B cell (primary cell): ENCODE measurements at regions not wholly inside any gene's neighbourhood (a gene's known extent, or its start where the extent isn't known, plus 50 kb on each side); places are given as distances from the start of the nearest gene placed in this dataset.
"Not testable (repeated sequence)": the region's sequence is repeated elsewhere in the genome, so short reads cannot be mapped to it uniquely, and the experiment has no call there.

Source experiments
- ATAC-seq: fragments of 200-7000 bp; cut with Tn5 transposase; one replicate; pipeline ENCODE4 v1.10.0; 2021; ENCODE audit warnings: low read depth, mild to moderate bottlenecking, moderate number of reproducible peaks, moderate library complexity
- CTCF ChIA-PET: fragments of 350-600 bp; sonication (Branson Sonifier 250); formaldehyde crosslinking; loops from one replicate; lab custom pipeline; 2021; ENCODE audit warnings: antibody characterized with exemption, inconsistent platforms; lab: Charles Lee
- POLR2A ChIA-PET: fragments of 350-600 bp; sonication (Branson Sonifier 250); formaldehyde crosslinking; loops from one replicate; lab custom pipeline; 2021; ENCODE audit warnings: antibody characterized with exemption; lab: Charles Lee
- DNase-seq: peaks from one replicate; pipeline ENCODE4 v3.0.0; 2013
- H2AFZ ChIP-seq: 2 replicates; pipeline ENCODE4 v1.6.1; 2012; ENCODE audit warnings: mild to moderate bottlenecking, low read depth, low read length; ENCODE audit not compliant: insufficient read depth, poor library complexity, severe bottlenecking
- H3K27ac ChIP-seq, 2 donors: 1 replicate in 1 of 2; 2 replicates in 1 of 2; pipeline ENCODE4 v1.5.1; 2012 to 2013; ENCODE audit warnings: low read length in 2 of 2, mild to moderate bottlenecking in 2 of 2, moderate library complexity in 1 of 2
- H3K27me3 ChIP-seq, 4 experiments: fragments of 200-600 bp in 1 of 4; sonication (generic) in 1 of 4; replicated peaks in 1 of 4; 1 replicate in 2 of 4; 2 replicates in 2 of 4; pipeline versions ENCODE4 v1.6.1 to v1.7.0; 2013 to 2016; ENCODE audit warnings: low read length in 3 of 4, mild to moderate bottlenecking in 2 of 4, mixed read lengths in 1 of 4, moderate library complexity in 1 of 4; ENCODE audit not compliant: insufficient read depth in 4 of 4, control insufficient read depth in 3 of 4; ENCODE audit errors: control extremely low read depth in 1 of 4
- H3K36me3 ChIP-seq, 2 experiments: replicated peaks in 1 of 2; 1 replicate in 1 of 2; 2 replicates in 1 of 2; pipeline versions ENCODE4 v1.6.1 to v1.7.1; 2013; ENCODE audit warnings: low read length in 1 of 2; ENCODE audit not compliant: insufficient read depth in 2 of 2, control insufficient read depth in 1 of 2; ENCODE audit errors: control extremely low read depth in 1 of 2, extremely low read depth in 1 of 2
- H3K4me1 ChIP-seq, 2 donors: fragments of 200-600 bp in 1 of 2; sonication (generic) in 1 of 2; 1 replicate in 1 of 2; 2 replicates in 1 of 2; pipeline versions ENCODE4 v1.5.1 to v1.6.1; 2013 to 2017; ENCODE audit warnings: low read length in 2 of 2; ENCODE audit not compliant: control insufficient read depth in 2 of 2, insufficient read depth in 2 of 2
- H3K4me2 ChIP-seq: replicated peaks from 2 replicates; pipeline ENCODE3; 2012; ENCODE audit warnings: mild to moderate bottlenecking, low read depth, low read length; ENCODE audit not compliant: poor library complexity, severe bottlenecking
- H3K4me3 ChIP-seq, 5 experiments: fragments of 200-600 bp in 1 of 5; sonication (generic) in 1 of 5; 1 replicate in 3 of 5; 2 replicates in 2 of 5; pipeline versions ENCODE4 v1.5.1 to v1.7.0; 2011 to 2016; ENCODE audit warnings: low read length in 4 of 5, mild to moderate bottlenecking in 4 of 5, low read depth in 2 of 5, control low read depth in 1 of 5, moderate library complexity in 1 of 5; ENCODE audit not compliant: insufficient read depth in 1 of 5; ENCODE audit errors: control extremely low read depth in 1 of 5, extremely low read depth in 1 of 5
- H3K79me2 ChIP-seq: fragments of 200-600 bp; sonication (generic); one replicate; pipeline ENCODE4 v1.6.0; 2016; ENCODE audit warnings: low read length; ENCODE audit not compliant: control insufficient read depth, insufficient read depth
- H3K9ac ChIP-seq: fragments of 200-600 bp; sonication (generic); 2 replicates; pipeline ENCODE4 v1.6.1; 2017; ENCODE audit warnings: mild to moderate bottlenecking, low read length, moderate library complexity
- H3K9me3 ChIP-seq, 3 donors: one replicate each; pipeline versions ENCODE4 v1.6.1 to v1.7.1; 2013; ENCODE audit warnings: low read length in 2 of 3; ENCODE audit not compliant: control insufficient read depth in 2 of 3, insufficient read depth in 1 of 3; ENCODE audit errors: control extremely low read depth in 1 of 3
- H4K20me1 ChIP-seq: 2 replicates; pipeline ENCODE4 v1.6.0; 2012; ENCODE audit warnings: mild to moderate bottlenecking, low read length; ENCODE audit not compliant: insufficient read depth, control insufficient read depth, poor library complexity, severe bottlenecking
- H3K27ac Mint-ChIP-seq: one replicate; pipeline ENCODE4 v1.8.0; 2021; ENCODE audit warnings: mixed read lengths
- H3K27me3 Mint-ChIP-seq: one replicate; pipeline ENCODE4 v1.8.0; 2021; ENCODE audit warnings: mixed read lengths
- H3K4me1 Mint-ChIP-seq: one replicate; pipeline ENCODE4 v1.8.0; 2021; ENCODE audit warnings: mixed read lengths
- H3K4me3 Mint-ChIP-seq: one replicate; pipeline ENCODE4 v1.8.0; 2021; ENCODE audit warnings: mixed read lengths
- H3K9me3 Mint-ChIP-seq: one replicate; pipeline ENCODE4 v1.8.0; 2022; ENCODE audit warnings: mixed read lengths; ENCODE audit not compliant: insufficient read depth
- EZH2 ChIP-seq: IDR thresholded peaks from 2 replicates; pipeline ENCODE4 v1.6.1; 2012; ENCODE audit warnings: borderline replicate concordance, low read depth, mild to moderate bottlenecking, moderate library complexity, low read length; ENCODE audit not compliant: insufficient read depth, poor library complexity, severe bottlenecking
- WGBS: methylation state at CpG from one replicate; pipeline ENCODE4 v1.1.5; 2013; ENCODE audit warnings: missing lambda C conversion rate; ENCODE audit not compliant: insufficient coverage; 5-methylcytosine and 5-hydroxymethylcytosine counted together
- intact Hi-C: fragments of 100-400 bp; cut with micrococcal nuclease; formaldehyde crosslinking; loops from one replicate; pipeline ENCODE4 v1.10.0; 2022
- TF ChIP-seq, protein P1 (sequence below): fragments of 200-600 bp; IDR thresholded peaks from one replicate; pipeline ENCODE4 v1.8.0; 2022; ENCODE audit warnings: antibody characterized with exemption, mild to moderate bottlenecking

DNA sequence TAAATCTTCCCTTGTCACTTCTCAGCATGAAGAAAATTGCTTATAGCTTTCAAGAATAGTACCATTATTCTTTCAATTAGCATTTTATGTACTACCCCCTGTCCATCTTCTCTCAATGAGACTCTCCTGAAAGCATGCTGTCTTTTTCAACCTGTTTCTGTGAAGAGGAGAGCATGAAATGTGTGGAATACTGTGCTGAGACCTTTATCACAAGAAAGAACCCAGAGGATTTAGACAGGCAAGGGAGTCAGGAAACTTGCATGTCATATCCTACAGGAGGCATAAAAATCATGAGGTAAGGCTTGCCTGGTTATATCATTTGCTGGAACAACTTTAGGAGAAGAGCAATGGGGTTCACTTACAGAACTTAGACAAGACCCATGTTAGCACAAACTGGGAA is 56.7 kb upstream of the LPAR1 start:
- intact Hi-C loops, result no loop called here
- no peak for TF ChIP-seq EZH2
- TF ChIP-seq, protein P1, sequence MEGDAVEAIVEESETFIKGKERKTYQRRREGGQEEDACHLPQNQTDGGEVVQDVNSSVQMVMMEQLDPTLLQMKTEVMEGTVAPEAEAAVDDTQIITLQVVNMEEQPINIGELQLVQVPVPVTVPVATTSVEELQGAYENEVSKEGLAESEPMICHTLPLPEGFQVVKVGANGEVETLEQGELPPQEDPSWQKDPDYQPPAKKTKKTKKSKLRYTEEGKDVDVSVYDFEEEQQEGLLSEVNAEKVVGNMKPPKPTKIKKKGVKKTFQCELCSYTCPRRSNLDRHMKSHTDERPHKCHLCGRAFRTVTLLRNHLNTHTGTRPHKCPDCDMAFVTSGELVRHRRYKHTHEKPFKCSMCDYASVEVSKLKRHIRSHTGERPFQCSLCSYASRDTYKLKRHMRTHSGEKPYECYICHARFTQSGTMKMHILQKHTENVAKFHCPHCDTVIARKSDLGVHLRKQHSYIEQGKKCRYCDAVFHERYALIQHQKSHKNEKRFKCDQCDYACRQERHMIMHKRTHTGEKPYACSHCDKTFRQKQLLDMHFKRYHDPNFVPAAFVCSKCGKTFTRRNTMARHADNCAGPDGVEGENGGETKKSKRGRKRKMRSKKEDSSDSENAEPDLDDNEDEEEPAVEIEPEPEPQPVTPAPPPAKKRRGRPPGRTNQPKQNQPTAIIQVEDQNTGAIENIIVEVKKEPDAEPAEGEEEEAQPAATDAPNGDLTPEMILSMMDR, result no peak
- no peak overlapping the region for H3K9ac ChIP-seq
- H2AFZ ChIP-seq, result no peak overlapping the region
- no peaks in the 10 kb centered on the region for H3K79me2 ChIP-seq
- H3K4me3 Mint-ChIP-seq, result no peak overlapping the region
- no peaks in the 10 kb centered on the region for H3K36me3 ChIP-seq
- H3K9me3 ChIP-seq, result no peaks in the 10 kb centered on the region
- no peaks in the 10 kb centered on the region for H3K4me1 Mint-ChIP-seq
- no peak overlapping the region for H3K4me2 ChIP-seq
- H3K4me1 ChIP-seq, result no peaks in the 10 kb centered on the region
- DNase-seq (no peak), ATAC-seq (no peak)
- no peak overlapping the region for H3K27ac Mint-ChIP-seq
- H3K4me3 ChIP-seq, result no peak overlapping the region
- no peaks in the 10 kb centered on the region for H3K9me3 Mint-ChIP-seq
- no peaks in the 10 kb centered on the region for H3K27me3 ChIP-seq
- no peak overlapping the region for H3K27ac ChIP-seq
- no peaks in the 10 kb centered on the region for H4K20me1 ChIP-seq
- H3K27me3 Mint-ChIP-seq, result no peaks in the 10 kb centered on the region
- CTCF ChIA-PET, result no interaction called here
- POLR2A ChIA-PET, result no interaction called here

DNA sequence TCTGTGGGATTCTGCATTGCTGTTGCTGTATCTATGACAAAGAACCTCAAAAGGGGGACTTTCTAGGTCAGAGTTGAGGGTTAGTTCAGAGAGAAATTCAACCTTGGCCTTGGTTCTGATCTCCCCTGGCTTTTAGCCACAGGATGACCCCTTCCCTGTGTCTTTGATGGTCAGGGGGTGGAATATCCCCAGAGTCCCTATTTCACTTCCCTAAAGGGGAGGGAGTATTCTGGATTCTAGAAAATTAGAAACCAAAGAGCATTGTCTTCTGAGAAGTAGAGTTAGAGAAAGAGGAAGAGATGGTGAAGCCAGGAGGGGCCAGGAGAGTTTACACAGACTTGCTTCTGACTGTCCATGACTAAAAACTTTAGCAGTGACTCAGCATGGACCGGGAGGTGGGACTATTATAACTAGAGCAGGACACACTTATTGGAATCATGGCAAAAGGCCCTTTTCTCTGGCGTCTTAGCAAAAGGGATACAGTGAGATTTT is 56.2 kb upstream of the LPAR1 start:
- no peaks in the 10 kb centered on the region for H3K36me3 ChIP-seq
- no peaks in the 10 kb centered on the region for H3K27me3 Mint-ChIP-seq
- no peak overlapping the region for H3K4me2 ChIP-seq
- H3K4me3 ChIP-seq, result no peak overlapping the region
- no peaks in the 10 kb centered on the region for H3K4me1 ChIP-seq
- ATAC-seq (no peak), DNase-seq (no peak)
- TF ChIP-seq, protein P1, result no peak
- TF ChIP-seq EZH2, result no peak
- no peak overlapping the region for H3K27ac ChIP-seq
- H3K79me2 ChIP-seq, result no peaks in the 10 kb centered on the region
- H4K20me1 ChIP-seq, result no peaks in the 10 kb centered on the region
- H3K9ac ChIP-seq, result no peak overlapping the region
- H3K27me3 ChIP-seq, result no peaks in the 10 kb centered on the region
- 0% methylated on average over 1 of the region's 2 CpGs for WGBS
- H3K27ac Mint-ChIP-seq, result no peak overlapping the region
- ChIA-PET POLR2A (no interaction called here), CTCF (no interaction called here)
- intact Hi-C loops, result no loop called here
- H3K9me3 ChIP-seq, result no peaks in the 10 kb centered on the region
- no peaks in the 10 kb centered on the region for H3K4me1 Mint-ChIP-seq
- no peak overlapping the region for H3K4me3 Mint-ChIP-seq
- H3K9me3 Mint-ChIP-seq, result no peaks in the 10 kb centered on the region
- no peak overlapping the region for H2AFZ ChIP-seq

DNA sequence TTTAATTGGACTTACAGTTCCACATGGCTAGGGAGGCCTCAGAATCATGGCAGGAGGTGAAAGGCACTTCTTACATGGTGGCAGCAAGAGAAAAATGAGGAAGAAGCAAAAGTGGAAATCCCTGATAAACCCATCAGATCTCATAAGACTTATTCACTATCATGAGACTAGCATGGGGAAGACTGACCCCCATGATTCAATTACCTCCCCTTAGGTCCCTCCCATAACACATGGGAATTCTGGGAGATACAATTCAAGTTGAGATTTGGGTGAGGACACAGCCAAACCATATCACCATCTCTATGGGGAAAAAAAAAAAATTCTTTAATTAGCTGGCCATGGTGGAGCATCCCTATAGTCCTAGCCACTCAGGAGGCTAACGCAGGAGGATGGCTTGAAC is 53.9 kb upstream of the LPAR1 start:
- POLR2A ChIA-PET, H3K4me1 Mint-ChIP-seq, H3K27me3 Mint-ChIP-seq, H3K36me3 ChIP-seq, H3K9me3 ChIP-seq, H3K9ac ChIP-seq, DNase-seq, H3K27ac Mint-ChIP-seq, H3K4me1 ChIP-seq, H3K27ac ChIP-seq, H4K20me1 ChIP-seq, intact Hi-C loops, ATAC-seq, H3K27me3 ChIP-seq, H2AFZ ChIP-seq, H3K4me3 ChIP-seq, H3K79me2 ChIP-seq, CTCF ChIA-PET, H3K9me3 Mint-ChIP-seq, H3K4me2 ChIP-seq, H3K4me3 Mint-ChIP-seq: not testable (repeated sequence)
- no CpG with 5 or more reads among the region's 1 CpG for WGBS
